ENCODE measurements at regions not wholly inside any gene's neighbourhood (a gene's known extent, or its start where the extent isn't known, plus 50 kb on each side); places are given as distances from the start of the nearest gene placed in this dataset.

DNA sequence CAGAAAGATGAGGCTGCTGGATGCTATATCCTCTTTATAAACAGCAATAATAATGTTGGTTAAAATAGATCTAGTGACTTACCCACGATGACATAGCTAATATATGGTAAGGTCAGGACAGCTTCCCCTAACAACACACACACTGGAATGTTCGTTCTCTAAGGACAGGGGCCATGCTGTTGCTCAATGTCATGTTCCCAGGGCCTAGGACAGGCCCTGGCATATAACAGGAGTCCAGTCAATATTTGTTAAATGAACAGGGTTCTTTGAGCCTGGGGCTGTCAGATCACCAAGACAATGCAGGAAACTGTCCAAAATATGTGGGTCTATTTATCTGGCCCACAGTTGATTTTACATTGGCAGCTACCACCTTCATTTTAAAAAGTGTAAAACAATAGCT, 207.1 kb upstream of the MEX3C start:
- Histone ChIP-seq H3K4me1 (peaks cover 0 to 2% (median 0%) of the 10 kb centered on the region in 12 donors), H3K36me3 (no peaks in the 10 kb centered on the region), H3K4me3 (no peak overlapping the region), H3K9me3 (no peaks in the 10 kb centered on the region), H3K27me3 (no peaks in the 10 kb centered on the region), H3K27ac (no peak overlapping the region)
- intact Hi-C loops (cut with DNase I) = no loop called here
- DNase-seq (no peak), ATAC-seq (no peak)
- 60 to 79% (median 74%) methylated on average over 2 of the region's 2 CpGs for WGBS, 4 donors
- TF ChIP-seq, protein P1, sequence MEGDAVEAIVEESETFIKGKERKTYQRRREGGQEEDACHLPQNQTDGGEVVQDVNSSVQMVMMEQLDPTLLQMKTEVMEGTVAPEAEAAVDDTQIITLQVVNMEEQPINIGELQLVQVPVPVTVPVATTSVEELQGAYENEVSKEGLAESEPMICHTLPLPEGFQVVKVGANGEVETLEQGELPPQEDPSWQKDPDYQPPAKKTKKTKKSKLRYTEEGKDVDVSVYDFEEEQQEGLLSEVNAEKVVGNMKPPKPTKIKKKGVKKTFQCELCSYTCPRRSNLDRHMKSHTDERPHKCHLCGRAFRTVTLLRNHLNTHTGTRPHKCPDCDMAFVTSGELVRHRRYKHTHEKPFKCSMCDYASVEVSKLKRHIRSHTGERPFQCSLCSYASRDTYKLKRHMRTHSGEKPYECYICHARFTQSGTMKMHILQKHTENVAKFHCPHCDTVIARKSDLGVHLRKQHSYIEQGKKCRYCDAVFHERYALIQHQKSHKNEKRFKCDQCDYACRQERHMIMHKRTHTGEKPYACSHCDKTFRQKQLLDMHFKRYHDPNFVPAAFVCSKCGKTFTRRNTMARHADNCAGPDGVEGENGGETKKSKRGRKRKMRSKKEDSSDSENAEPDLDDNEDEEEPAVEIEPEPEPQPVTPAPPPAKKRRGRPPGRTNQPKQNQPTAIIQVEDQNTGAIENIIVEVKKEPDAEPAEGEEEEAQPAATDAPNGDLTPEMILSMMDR (IDR thresholded peaks at IDR 0.05) = no peak
- no peak for TF ChIP-seq POLR2A (IDR thresholded peaks at IDR 0.05)

DNA sequence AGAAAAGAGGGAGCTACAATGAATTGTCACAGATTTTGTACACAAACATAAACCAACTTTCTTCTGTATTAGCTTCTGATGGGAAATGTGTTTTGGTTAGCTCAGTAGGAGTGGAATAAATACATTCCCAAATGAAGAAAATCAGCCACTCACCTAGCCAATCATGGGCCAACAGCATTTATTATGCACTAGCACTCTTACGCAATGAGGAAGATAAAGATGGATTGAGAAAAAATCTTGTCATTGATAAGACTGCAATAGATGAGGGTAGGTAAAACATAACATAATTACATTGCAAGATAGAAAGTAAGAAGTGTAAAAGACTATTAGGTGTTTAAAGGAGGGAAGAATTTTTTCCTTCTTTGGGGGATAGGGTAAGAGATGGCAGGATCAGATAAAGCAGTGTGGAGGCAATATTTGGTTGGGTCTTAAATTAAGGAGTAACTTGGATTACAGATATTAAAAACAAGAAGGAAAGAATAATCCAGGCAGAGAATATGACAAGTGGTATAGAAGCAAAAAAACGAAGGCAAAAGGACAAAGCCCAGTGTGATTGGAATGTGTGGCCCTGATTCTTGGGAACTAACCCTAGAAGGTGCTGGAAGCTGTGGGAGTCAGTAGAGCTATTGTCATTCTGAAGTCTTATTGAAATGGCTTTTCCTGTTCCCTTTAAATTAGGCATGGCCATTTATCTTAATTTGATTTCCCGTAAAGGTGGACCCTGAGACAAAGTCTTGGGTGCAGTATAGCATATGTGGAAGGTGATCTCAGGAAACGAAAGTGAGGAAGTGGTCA, 208.4 kb upstream of the MEX3C start:
- WGBS, 4 donors = 69 to 77% (median 71%) methylated on average over 4 of the region's 4 CpGs
- ATAC-seq (no peak), DNase-seq (no peak)
- Histone ChIP-seq H3K27me3 (no peaks in the 10 kb centered on the region), H3K9me3 (no peaks in the 10 kb centered on the region), H3K27ac (no peak overlapping the region), H3K36me3 (no peaks in the 10 kb centered on the region), H3K4me1 (no peaks in the 10 kb centered on the region), H3K4me3 (no peak overlapping the region)
- TF ChIP-seq, protein P1 (IDR thresholded peaks at IDR 0.05) = no peak
- no peak for TF ChIP-seq POLR2A (IDR thresholded peaks at IDR 0.05)
- intact Hi-C loops (cut with DNase I) = no loop called here

DNA sequence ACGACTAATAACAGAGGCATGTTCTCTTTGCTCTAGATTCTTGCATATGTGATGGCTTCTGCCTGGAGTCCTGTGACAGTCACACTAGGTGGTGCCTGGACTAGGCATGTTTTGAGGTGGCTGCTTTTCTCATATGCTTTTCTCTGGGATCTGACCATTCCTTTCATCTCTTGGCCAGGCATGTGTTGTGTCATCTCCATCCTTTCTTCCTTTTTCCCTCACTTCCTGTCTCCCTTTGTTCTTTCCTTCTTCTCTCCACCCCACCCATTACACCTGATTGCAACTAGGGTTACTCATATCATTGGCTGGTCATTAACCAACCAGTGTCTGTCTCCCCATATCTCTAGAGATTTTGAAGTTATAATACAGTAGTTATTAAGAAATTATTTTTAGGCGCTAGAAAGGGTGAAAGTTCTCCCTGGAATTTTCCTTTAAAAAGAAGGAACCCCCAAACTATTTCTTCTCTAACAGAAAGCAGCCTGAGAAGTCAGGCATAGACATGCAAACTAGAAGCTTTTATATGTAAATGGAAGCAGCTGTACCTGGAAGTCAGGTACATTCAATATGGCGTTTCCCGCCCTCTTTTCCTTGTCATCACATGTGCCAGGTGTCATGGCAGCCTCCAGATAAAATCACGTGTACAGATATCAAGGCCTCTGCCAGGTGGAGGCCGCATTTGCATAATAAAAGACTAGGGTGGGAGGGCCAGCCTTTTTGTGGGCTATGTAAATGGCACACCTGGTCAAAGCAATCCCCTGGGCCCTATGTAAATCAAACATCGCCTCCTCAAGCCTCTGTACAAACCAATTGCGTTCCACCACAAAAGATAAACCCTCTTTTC, 220.4 kb upstream of the MEX3C start:
- H3K27me3 ChIP-seq = no peaks in the 10 kb centered on the region
- no peak overlapping the region for H3K27ac ChIP-seq
- 79 to 85% (median 83%) methylated on average over 8 of the region's 8 CpGs for WGBS, 4 donors
- H3K4me1 ChIP-seq = no peaks in the 10 kb centered on the region
- DNase-seq = no peak
- TF ChIP-seq, protein P1 (IDR thresholded peaks at IDR 0.05) = no peak
- no peak for TF ChIP-seq POLR2A (IDR thresholded peaks at IDR 0.05)
- intact Hi-C loops (cut with DNase I) = no loop called here
- no peak for ATAC-seq
- H3K9me3 ChIP-seq = no peaks in the 10 kb centered on the region
- no peaks in the 10 kb centered on the region for H3K36me3 ChIP-seq
- H3K4me3 ChIP-seq = no peak overlapping the region

DNA sequence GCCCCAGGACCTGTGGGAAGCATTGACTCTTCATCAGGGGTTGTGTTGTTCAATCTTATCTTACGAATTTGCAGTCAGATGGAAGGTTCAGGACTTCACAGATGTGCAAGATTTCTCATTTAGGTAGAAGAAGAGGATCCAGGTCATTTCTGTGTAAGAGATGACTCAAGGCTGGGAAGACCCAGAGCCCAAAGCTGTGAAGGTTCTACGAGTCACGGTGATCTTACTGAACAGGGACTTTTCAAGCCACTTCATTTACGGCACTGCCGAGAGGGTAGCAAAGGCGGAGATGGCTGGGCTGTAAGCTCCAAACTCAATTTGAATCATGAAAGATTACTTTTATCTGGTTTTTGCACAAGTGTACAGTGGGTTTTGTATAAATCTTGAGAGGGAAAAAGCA, 228.0 kb upstream of the MEX3C start:
- WGBS, 4 donors = 76 to 85% (median 81%) methylated on average over 6 of the region's 6 CpGs
- no peak overlapping the region for H3K27ac ChIP-seq
- H3K36me3 ChIP-seq = no peaks in the 10 kb centered on the region
- ATAC-seq (no peak), DNase-seq (no peak)
- H3K4me1 ChIP-seq = no peaks in the 10 kb centered on the region
- intact Hi-C loops (cut with DNase I) = no loop called here
- TF ChIP-seq, protein P1 (IDR thresholded peaks at IDR 0.05) = no peak
- no peak for TF ChIP-seq POLR2A (IDR thresholded peaks at IDR 0.05)
- H3K9me3 ChIP-seq = no peaks in the 10 kb centered on the region
- H3K27me3 ChIP-seq = no peaks in the 10 kb centered on the region
- no peak overlapping the region for H3K4me3 ChIP-seq

Data from heart left ventricle (tissue), 16 donors.